Adrenal gland (tissue), 9 donors: ENCODE measurements at regions not wholly inside any gene's neighbourhood (a gene's known extent, or its start where the extent isn't known, plus 50 kb on each side); places are given as distances from the start of the nearest gene placed in this dataset.

Experiments
- DNase-seq, 7 donors: peaks; one replicate each; pipeline ENCODE4 v3.0.0-alpha.2; 2019 to 2020
- H3K27ac ChIP-seq, 5 donors: fragments of 200-600 bp; sonication (generic) in 4 of 5; 1 replicate in 3 of 5; 2 replicates in 2 of 5; pipeline versions ENCODE4 v1.5.1 to v1.8.0; 2016 to 2020; ENCODE audit warnings: mild to moderate bottlenecking in 1 of 5
- H3K27me3 ChIP-seq: fragments of 200-600 bp; 2 replicates; pipeline ENCODE4 v1.8.0; 2021
- H3K36me3 ChIP-seq, 2 donors: fragments of 200-600 bp; replicated peaks in 1 of 2; 1 replicate in 1 of 2; 2 replicates in 1 of 2; pipeline versions ENCODE4 v1.5.1 to v1.8.0; 2018 to 2022
- H3K4me1 ChIP-seq, 2 donors: fragments of 200-600 bp; replicated peaks in 1 of 2; 1 replicate in 1 of 2; 2 replicates in 1 of 2; pipeline versions ENCODE4 v1.5.1 to v1.8.0; 2018 to 2021
- H3K4me3 ChIP-seq, 4 donors: fragments of 200-600 bp; sonication (generic) in 3 of 4; one replicate each; pipeline ENCODE4 v1.5.1; 2016 to 2018
- H3K9me3 ChIP-seq, 3 donors: fragments of 200-600 bp; sonication (generic) in 1 of 3; replicated peaks in 1 of 3; 1 replicate in 2 of 3; 2 replicates in 1 of 3; pipeline versions ENCODE4 v1.5.1 to v1.8.0; 2016 to 2021
- POLR2A ChIP-seq, 2 donors: fragments of 450-650 bp; IDR thresholded peaks; one replicate each; pipeline ENCODE4 v1.6.1; 2017; ENCODE audit warnings: antibody characterized with exemption in 2 of 2, mild to moderate bottlenecking in 2 of 2, moderate library complexity in 1 of 2
- WGBS, 4 donors: extraction: QIAGEN DNeasy Blood & Tissue Kit in 2 of 4; methylation state at CpG; one replicate each; pipeline versions ENCODE4 v1.1.5 to v1.1.7; 2013 to 2017; 5-methylcytosine and 5-hydroxymethylcytosine counted together
- intact Hi-C, 2 donors: fragments of 100-400 bp; cut with DNase I; formaldehyde crosslinking; loops; one replicate each; pipeline versions ENCODE4 v1.14.1 to v1.15.0; 2022 to 2023
- TF ChIP-seq, protein P1 (sequence below), 6 experiments: fragments of 450-650 bp in 4 of 6; fragments of 200-600 bp in 2 of 6; sonication (generic) in 1 of 6; IDR thresholded peaks; 1 replicate in 5 of 6; 2 replicates in 1 of 6; pipeline versions ENCODE4 v1.5.1 to v1.8.0; 2016 to 2021; ENCODE audit warnings: antibody characterized with exemption in 6 of 6, mild to moderate bottlenecking in 2 of 6, moderate library complexity in 1 of 6
- donor health status: healthy with polysubstance abuse.
- donor health status: Bipolar disorder and iron deficiency.
- donor health status: DM: yes; HTN: yes; CAD: no.
- donor health status: DM: no; HTN: no; CAD: no.
- donor health status: DM: no; HTN: no; CAD: no.

DNA sequence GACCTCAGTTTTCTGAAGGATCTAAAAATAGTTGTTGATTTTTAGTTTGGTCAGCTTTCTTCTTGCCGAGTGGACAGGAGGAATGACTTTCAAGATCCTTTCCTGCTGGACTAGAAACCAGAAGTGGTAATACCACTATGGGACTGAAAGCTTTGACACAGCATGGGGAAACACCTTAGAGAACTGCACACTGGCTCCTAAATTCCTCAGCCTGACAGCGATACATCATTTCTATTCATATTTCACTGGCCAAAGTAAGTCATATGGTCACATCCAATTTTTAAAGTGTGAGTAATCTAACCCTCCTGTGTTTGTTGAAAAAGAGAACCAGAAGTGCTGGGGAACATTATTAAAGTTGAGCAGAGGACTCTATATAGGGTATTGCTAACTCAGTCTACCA is 244.7 kb upstream of the MMADHC start:
- Histone ChIP-seq H3K27me3 (no peaks in the 10 kb centered on the region), H3K9me3 (no peaks in the 10 kb centered on the region), H3K4me3 (no peak overlapping the region), H3K27ac (no peak overlapping the region), H3K4me1 (no peaks in the 10 kb centered on the region), H3K36me3 (no peaks in the 10 kb centered on the region)
- no peak for DNase-seq
- WGBS, 4 donors = 72 to 88% (median 79%) methylated on average over 2 of the region's 2 CpGs
- intact Hi-C loops = no loop called here
- TF ChIP-seq, protein P1, sequence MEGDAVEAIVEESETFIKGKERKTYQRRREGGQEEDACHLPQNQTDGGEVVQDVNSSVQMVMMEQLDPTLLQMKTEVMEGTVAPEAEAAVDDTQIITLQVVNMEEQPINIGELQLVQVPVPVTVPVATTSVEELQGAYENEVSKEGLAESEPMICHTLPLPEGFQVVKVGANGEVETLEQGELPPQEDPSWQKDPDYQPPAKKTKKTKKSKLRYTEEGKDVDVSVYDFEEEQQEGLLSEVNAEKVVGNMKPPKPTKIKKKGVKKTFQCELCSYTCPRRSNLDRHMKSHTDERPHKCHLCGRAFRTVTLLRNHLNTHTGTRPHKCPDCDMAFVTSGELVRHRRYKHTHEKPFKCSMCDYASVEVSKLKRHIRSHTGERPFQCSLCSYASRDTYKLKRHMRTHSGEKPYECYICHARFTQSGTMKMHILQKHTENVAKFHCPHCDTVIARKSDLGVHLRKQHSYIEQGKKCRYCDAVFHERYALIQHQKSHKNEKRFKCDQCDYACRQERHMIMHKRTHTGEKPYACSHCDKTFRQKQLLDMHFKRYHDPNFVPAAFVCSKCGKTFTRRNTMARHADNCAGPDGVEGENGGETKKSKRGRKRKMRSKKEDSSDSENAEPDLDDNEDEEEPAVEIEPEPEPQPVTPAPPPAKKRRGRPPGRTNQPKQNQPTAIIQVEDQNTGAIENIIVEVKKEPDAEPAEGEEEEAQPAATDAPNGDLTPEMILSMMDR (IDR thresholded peaks at IDR 0.05) = no peak
- no peak for TF ChIP-seq POLR2A (IDR thresholded peaks at IDR 0.05)

DNA sequence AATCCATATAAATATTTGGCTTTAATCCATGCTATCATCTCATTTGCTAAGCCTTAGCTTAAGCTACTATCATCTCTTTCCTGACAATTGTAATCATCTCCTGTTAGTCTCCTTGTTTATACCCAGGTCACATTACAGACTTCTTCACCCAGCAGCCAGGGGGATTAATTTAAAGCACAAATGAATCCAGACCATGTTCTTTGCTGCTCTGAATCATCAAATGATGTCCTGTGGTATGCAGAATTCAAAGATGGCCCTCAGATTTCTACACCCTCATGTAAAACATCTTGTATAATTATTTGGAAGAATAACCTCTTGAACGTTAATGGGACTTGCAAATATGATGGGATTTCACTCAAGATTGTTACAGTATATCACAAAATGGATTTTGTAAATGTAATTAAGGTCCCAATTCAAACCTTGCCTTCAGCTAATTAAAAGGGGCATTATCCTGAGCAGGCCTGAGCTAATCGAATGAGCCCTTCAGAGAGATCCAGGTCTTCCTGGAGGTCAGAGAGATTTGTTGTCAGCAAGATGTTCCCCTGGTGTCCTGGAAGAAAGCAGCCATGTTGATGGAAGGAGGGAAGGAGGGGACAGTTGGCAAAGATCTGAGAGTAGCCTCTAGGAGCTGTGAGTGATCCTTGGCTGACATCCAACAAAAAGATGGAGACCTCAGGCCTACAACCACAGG is 241.1 kb upstream of the MMADHC start:
- Histone ChIP-seq H3K36me3 (no peaks in the 10 kb centered on the region), H3K4me1 (no peaks in the 10 kb centered on the region), H3K27me3 (no peaks in the 10 kb centered on the region), H3K27ac (no peak overlapping the region), H3K4me3 (no peak overlapping the region), H3K9me3 (no peaks in the 10 kb centered on the region)
- TF ChIP-seq, protein P1 (IDR thresholded peaks at IDR 0.05) = no peak
- TF ChIP-seq POLR2A (IDR thresholded peaks at IDR 0.05) = no peak
- WGBS, 4 donors = 88 to 97% (median 96%) methylated on average over 2 of the region's 2 CpGs
- intact Hi-C loops = no loop called here
- DNase-seq = no peak

DNA sequence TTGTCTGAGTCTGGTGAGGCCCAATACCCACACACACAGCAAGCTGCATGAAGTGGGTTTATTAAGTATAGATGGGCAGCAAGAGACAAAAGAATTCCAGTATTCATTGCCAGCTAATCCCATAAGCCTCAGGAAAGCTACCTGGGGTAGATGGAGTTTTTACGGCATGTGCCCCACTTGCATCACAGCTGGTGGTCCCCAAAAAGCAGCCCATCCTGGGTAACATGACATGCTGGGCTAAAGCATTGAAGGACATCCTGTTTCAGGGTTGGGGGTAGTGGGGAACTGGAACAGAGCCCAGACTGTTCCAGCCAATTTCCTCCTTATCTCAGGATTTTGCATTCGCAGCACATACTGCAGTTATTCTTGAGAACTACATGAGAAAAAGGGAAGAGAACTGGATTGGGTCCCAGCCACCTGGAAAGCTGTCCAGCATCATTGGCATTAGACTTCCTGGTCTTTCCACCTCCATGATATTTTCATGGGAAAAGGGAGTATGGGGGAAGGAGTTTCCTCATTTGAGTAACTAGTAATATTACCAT is 240.1 kb upstream of the MMADHC start:
- H3K36me3 ChIP-seq = no peaks in the 10 kb centered on the region
- H3K9me3 ChIP-seq = no peaks in the 10 kb centered on the region
- H3K27me3 ChIP-seq = no peaks in the 10 kb centered on the region
- no peak for TF ChIP-seq POLR2A (IDR thresholded peaks at IDR 0.05)
- TF ChIP-seq, protein P1 (IDR thresholded peaks at IDR 0.05) = no peak
- intact Hi-C loops = no loop called here
- 54 to 76% (median 66%) methylated on average over 2 of the region's 2 CpGs for WGBS, 4 donors
- H3K4me1 ChIP-seq = no peaks in the 10 kb centered on the region
- peak in 1 of 7 donors; percentile 7 for DNase-seq
- H3K4me3 ChIP-seq = no peak overlapping the region
- H3K27ac ChIP-seq = no peak overlapping the region

DNA sequence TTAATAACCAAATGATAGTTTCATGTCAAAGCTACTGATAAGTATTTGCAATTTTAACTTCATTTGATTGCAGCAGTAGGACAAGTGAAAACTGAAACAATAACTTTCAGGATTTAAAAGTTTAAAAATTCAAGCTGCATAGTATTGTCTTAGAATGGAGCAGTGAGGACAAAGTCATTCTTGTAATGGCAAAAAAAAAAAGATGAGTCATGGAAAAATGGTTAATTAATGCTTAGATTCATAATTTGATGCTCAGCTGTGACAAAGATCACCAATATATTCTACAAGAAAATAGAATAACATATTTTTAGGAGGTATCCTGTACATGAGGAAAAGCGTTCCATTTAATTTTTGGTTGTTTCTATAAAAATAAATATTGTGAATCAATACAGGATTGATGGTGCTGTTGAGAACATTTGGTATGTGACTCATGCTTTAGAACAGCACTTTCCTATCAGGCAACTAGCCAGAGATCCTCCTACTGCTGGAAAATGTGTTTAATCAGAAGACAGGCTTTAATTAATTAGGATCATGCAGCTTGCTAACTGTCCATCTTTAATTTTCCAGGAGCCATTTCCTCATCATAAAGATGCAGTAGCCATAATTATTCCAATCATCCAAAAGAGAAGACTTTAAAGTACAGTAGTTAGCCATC is 239.0 kb upstream of the MMADHC start:
- Histone ChIP-seq H3K27me3 (no peaks in the 10 kb centered on the region), H3K4me1 (no peaks in the 10 kb centered on the region), H3K27ac (no peak overlapping the region), H3K36me3 (no peaks in the 10 kb centered on the region), H3K4me3 (no peak overlapping the region), H3K9me3 (no peaks in the 10 kb centered on the region)
- WGBS, 4 donors = 74 to 79% (median 77%) methylated on average over 1 of the region's 1 CpG
- peak in 1 of 7 donors; percentile 22 for DNase-seq
- intact Hi-C loops = no loop called here
- TF ChIP-seq POLR2A (IDR thresholded peaks at IDR 0.05) = no peak
- TF ChIP-seq, protein P1 (IDR thresholded peaks at IDR 0.05) = no peak
